Left cardiac atrium (tissue), 4 donors: ENCODE measurements at regions not wholly inside any gene's neighbourhood (a gene's known extent, or its start where the extent isn't known, plus 50 kb on each side); places are given as distances from the start of the nearest gene placed in this dataset.
"Not testable (repeated sequence)": the region's sequence is repeated elsewhere in the genome, so short reads cannot be mapped to it uniquely, and the experiment has no call there.

ENCODE experiments used
- ATAC-seq, 2 donors: fragments of 200-7000 bp; cut with Tn5 transposase; one replicate each; pipeline ENCODE4 v1.9.1; 2020; ENCODE audit warnings: mild to moderate bottlenecking in 2 of 2, moderate library complexity in 2 of 2
- DNase-seq: peaks from one replicate; pipeline ENCODE4 v3.0.0-alpha.2; 2020
- intact Hi-C, 2 donors: fragments of 100-400 bp; cut with DNase I; formaldehyde crosslinking; loops; one replicate each; pipeline versions ENCODE4 v1.14.1 to v1.15.1; 2022 to 2023
- donor health status: DM: no; HTN: yes; CAD: no.
- donor health status: DM: no; HTN: yes; CAD: no; lungs with severe emphysema.
- donor health status: DM: yes; HTN: yes; CAD: no.
- donor health status: Dilated cardiomyopathy.

GRCh38 chr22:16911340-16911739, 86.1 kb upstream of the XKR3 start:
- intact Hi-C loops, result loop anchor here in 1 of 2 donors (10.0 kb wide), 1 partner anchor 143 kb away; no protein-coding TSS in a partner anchor
- not testable (repeated sequence) for ATAC-seq, DNase-seq

GRCh38 chr22:16902051-16902450, 76.8 kb upstream of the XKR3 start:
- not testable (repeated sequence) for DNase-seq, ATAC-seq

GRCh38 chr22:16901579-16901978, 76.4 kb upstream of the XKR3 start:
- DNase-seq, ATAC-seq, intact Hi-C loops: not testable (repeated sequence)

More at GRCh38 chr22:16902051-16902450, 76.8 kb upstream of the XKR3 start:
- intact Hi-C loops, result not testable (repeated sequence)

GRCh38 chr22:16899358-16899757, 74.1 kb upstream of the XKR3 start:
- intact Hi-C loops, ATAC-seq, DNase-seq: not testable (repeated sequence)

GRCh38 chr22:16897365-16897764, 72.2 kb upstream of the XKR3 start:
- DNase-seq, ATAC-seq, intact Hi-C loops: not testable (repeated sequence)

GRCh38 chr22:16891892-16892291, 66.7 kb upstream of the XKR3 start:
- intact Hi-C loops, ATAC-seq, DNase-seq: not testable (repeated sequence)

GRCh38 chr22:16876339-16876738, 51.1 kb upstream of the XKR3 start:
- DNase-seq, ATAC-seq, intact Hi-C loops: not testable (repeated sequence)
